HepG2 (cell line): ENCODE measurements at regions not wholly inside any gene's neighbourhood (a gene's known extent, or its start where the extent isn't known, plus 50 kb on each side); places are given as distances from the start of the nearest gene placed in this dataset.

Experiments
- CTCF ChIP-seq: sonication (generic); formaldehyde crosslinking; IDR thresholded peaks from 2 replicates; pipeline ENCODE4 v1.5.0; 2020; ENCODE audit warnings: mild to moderate bottlenecking, missing genetic modification reagents, moderate library complexity
- PHF8 ChIP-seq: sonication (generic); formaldehyde crosslinking; IDR thresholded peaks from 2 replicates; pipeline ENCODE4 v1.5.0; 2020; ENCODE audit warnings: missing genetic modification reagents
- RELA ChIP-seq: sonication (generic); formaldehyde crosslinking; IDR thresholded peaks from 2 replicates; pipeline ENCODE4 v1.4.0; 2020; ENCODE audit warnings: missing genetic modification reagents
- ZBTB49 ChIP-seq: sonication (generic); formaldehyde crosslinking; IDR thresholded peaks from 2 replicates; pipeline ENCODE4 v1.4.0; 2020; ENCODE audit warnings: missing genetic modification reagents, borderline replicate concordance
- ZBTB7A ChIP-seq: sonication (generic); formaldehyde crosslinking; IDR thresholded peaks from 2 replicates; pipeline ENCODE4 v1.8.0; 2022; ENCODE audit warnings: mild to moderate bottlenecking, missing genetic modification reagents
- ZNF512B ChIP-seq: sonication (generic); formaldehyde crosslinking; IDR thresholded peaks from 2 replicates; pipeline ENCODE4 v1.5.1; 2020; ENCODE audit warnings: missing genetic modification reagents, mild to moderate bottlenecking, borderline replicate concordance
- ZZZ3 ChIP-seq: sonication (generic); formaldehyde crosslinking; IDR thresholded peaks from 2 replicates; pipeline ENCODE4 v1.4.0; 2020; ENCODE audit warnings: missing genetic modification reagents, mild to moderate bottlenecking, borderline replicate concordance
- TF ChIP-seq, protein P1 (sequence below): sonication (generic); formaldehyde crosslinking; conservative IDR thresholded peaks from 2 replicates; pipeline ENCODE4 v1.5.0; 2020; ENCODE audit warnings: missing genetic modification reagents

DNA sequence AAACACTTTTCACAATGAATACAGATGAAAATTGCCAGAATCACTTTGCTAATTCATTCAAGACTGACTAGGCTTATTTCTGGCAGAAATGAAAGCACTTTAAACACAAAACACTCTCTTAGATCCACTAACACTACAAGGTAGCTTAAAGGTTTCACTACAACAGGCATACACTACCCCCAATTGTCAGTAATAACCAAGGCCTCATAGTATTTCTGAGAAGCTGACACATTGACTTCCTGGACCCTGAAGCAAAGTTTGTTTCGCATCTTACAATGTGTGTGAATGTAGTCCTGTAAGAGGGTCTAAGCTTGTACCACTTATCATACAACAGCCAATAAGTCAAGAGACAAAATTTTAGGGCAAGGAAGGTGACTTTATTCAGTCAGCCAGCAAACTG, 129.9 kb upstream of the FMR1 start:
- TF ChIP-seq CTCF (CRISPR knock-in tag) (no peak), ZBTB7A (no peak), ZNF512B (CRISPR knock-in tag) (no peak), PHF8 (no peak), ZBTB49 (no peak), ZZZ3 (CRISPR knock-in tag) (no peak), RELA (no peak)
- TF ChIP-seq, protein P1, sequence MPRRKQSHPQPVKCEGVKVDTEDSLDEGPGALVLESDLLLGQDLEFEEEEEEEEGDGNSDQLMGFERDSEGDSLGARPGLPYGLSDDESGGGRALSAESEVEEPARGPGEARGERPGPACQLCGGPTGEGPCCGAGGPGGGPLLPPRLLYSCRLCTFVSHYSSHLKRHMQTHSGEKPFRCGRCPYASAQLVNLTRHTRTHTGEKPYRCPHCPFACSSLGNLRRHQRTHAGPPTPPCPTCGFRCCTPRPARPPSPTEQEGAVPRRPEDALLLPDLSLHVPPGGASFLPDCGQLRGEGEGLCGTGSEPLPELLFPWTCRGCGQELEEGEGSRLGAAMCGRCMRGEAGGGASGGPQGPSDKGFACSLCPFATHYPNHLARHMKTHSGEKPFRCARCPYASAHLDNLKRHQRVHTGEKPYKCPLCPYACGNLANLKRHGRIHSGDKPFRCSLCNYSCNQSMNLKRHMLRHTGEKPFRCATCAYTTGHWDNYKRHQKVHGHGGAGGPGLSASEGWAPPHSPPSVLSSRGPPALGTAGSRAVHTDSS (CRISPR knock-in tag): no peak
